LNCAP (cell line): ENCODE measurements at regions not wholly inside any gene's neighbourhood (a gene's known extent, or its start where the extent isn't known, plus 50 kb on each side); places are given as distances from the start of the nearest gene placed in this dataset.

Source experiments
- CTCF ChIP-seq: fragments of 450-650 bp; IDR thresholded peaks from 2 replicates; pipeline ENCODE4 v1.5.1; 2017; ENCODE audit warnings: mild to moderate bottlenecking

DNA sequence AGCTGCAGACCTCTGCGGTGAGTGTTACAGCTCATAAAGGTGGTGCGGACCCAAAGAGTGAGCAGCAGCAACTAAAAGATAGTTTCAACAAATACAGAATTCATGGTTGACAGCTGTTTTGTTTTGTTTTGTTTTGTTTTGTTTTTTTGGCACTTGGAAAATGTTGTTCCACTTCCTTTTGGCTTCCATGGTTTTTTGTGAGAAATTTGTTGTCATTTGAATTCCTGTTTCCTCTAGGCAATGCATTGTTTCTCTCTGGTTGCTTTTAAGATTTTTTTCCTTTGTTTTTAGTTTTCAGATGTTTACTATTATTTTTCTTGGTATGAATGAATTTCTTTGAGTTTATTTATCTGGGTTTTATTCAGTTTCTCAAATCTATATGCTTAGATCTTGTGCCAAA is 229.4 kb downstream of the MID1IP1 start:
- TF ChIP-seq CTCF: no peak

DNA sequence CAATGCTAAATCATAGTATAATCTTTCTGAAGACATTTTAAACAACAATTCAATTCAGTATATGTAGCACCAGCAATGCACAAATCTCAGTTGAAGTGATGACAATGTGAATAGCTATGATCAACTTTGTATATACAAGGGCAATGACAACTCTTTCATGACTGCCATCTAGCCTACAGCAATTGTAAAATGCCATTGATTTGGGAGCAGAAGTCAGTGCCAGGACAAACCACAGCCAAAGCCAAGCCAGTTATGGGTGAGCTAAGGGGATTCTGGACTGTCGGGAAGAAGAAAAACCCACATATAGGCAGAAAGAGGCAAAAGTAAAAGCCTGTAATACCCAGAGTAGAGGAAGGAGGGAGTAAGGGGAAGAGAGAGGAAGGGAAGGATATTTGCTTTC is 238.6 kb downstream of the MID1IP1 start:
- no peak for TF ChIP-seq CTCF

DNA sequence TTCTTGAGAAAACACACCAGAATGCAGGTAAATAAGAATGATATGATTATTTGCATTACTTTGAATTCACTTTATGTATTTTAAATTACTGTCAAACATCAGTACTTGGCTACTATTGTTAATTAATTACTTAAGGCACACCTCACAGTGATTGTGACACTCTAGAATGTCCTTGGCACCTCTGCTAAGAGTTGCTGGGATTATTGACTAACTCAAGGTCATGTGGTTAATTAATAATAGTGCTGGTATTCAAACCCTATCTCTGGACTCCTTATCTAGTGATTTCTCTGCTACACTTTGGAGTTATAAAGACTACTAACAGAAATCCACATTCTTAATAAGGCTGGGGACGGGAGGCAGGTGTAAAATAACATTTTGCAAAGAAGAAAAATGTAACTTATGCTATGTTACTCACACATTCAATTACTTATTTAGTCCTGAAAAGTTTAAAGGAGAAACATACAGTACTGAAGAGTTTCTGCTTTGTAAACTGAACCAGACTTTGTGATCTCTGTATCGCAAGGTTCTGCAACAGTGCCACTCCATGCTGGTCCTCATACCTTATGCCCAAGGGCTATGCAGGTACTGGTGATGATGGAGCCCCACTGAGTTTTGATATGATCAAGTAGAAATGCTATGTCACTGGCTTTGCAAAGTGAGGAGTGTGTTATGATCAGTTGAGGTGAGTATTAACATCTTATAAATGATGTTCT is 242.7 kb downstream of the MID1IP1 start:
- TF ChIP-seq CTCF: no peak

- TF ChIP-seq CTCF: no peak
Observed at GRCh38 chrX:39047174-39047573, 245.9 kb downstream of the MID1IP1 start.

- no peak for TF ChIP-seq CTCF
Observed at GRCh38 chrX:39049975-39050374, 248.7 kb downstream of the MID1IP1 start.

DNA sequence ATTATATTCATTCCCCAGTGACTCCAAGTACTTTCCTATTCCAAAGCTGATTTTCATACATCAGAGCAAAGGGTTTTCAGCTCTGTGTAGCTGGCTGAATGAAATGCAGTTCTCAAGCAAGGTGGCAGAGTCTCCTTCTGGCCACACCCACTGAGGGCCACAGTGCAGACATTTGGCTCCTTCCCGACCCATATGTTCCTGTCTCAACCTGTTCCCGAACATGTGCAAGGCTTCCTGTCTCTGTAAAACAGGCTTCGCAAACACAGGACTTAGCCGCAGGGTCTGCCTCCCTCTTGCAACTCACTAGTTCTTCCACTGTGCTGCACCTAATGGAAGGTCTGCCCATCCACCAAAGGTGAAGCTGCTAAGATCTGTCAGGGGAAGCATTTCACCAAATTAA is 249.2 kb downstream of the MID1IP1 start:
- no peak for TF ChIP-seq CTCF

DNA sequence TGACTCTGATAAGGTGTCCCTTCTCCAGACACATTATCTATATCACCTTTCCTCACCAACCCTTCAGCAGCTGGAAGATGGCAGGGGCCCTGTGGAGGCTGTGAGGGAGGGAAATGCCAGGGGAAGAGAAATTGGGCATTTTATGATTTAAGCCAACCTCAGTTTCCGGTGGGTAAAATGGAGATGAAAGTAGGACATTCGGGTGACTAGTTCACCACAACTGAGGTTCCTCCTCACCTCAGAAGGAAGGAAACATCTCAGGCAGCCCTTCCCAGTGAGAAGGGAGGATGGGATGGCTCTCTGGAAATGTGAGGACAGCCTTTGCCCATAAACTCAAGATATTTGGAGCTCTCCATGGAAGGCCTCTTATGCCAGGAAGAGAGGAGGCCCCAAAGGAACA is 251.5 kb downstream of the MID1IP1 start:
- no peak for TF ChIP-seq CTCF

GRCh38 chrX:39058724-39059123 is 257.5 kb downstream of the MID1IP1 start:
- TF ChIP-seq CTCF: no peak
